ENCODE measurements at regions not wholly inside any gene's neighbourhood (a gene's known extent, or its start where the extent isn't known, plus 50 kb on each side); places are given as distances from the start of the nearest gene placed in this dataset.
"Not testable (repeated sequence)": the region's sequence is repeated elsewhere in the genome, so short reads cannot be mapped to it uniquely, and the experiment has no call there.

- no peak overlapping the region for H3K4me3 ChIP-seq (ENCODE audit: low read depth, low read length)
- TF ChIP-seq CTCF (IDR thresholded peaks at IDR 0.05; ENCODE audit: insufficient read depth, low read depth, low read length) = no peak
- DNase-seq (ENCODE audit: low read depth) = no peak
Observed at GRCh38 chr9:82134010-82134409, 145.4 kb downstream of the SPATA31D1 start.

GRCh38 chr9:82135106-82135505, 146.5 kb downstream of the SPATA31D1 start:
- no peak for TF ChIP-seq CTCF (IDR thresholded peaks at IDR 0.05; ENCODE audit: insufficient read depth, low read depth, low read length)
- no peak overlapping the region for H3K4me3 ChIP-seq (ENCODE audit: low read depth, low read length)
- DNase-seq (ENCODE audit: low read depth) = no peak

- not testable (repeated sequence) for DNase-seq (ENCODE audit: low read depth); H3K4me3 ChIP-seq (ENCODE audit: low read depth, low read length)
Observed at GRCh38 chr9:82138081-82138480, 149.5 kb downstream of the SPATA31D1 start.

GRCh38 chr9:82140471-82140870, 151.9 kb downstream of the SPATA31D1 start:
- no peak overlapping the region for H3K4me3 ChIP-seq (ENCODE audit: low read depth, low read length)
- TF ChIP-seq CTCF (IDR thresholded peaks at IDR 0.05; ENCODE audit: insufficient read depth, low read depth, low read length) = no peak
- no peak for DNase-seq (ENCODE audit: low read depth)

- DNase-seq (ENCODE audit: low read depth) = no peak
- TF ChIP-seq CTCF (IDR thresholded peaks at IDR 0.05; ENCODE audit: insufficient read depth, low read depth, low read length) = no peak
- no peak overlapping the region for H3K4me3 ChIP-seq (ENCODE audit: low read depth, low read length)
Observed at GRCh38 chr9:82144803-82145202, 156.2 kb downstream of the SPATA31D1 start.

GRCh38 chr9:82146677-82147076, 158.1 kb downstream of the SPATA31D1 start:
- TF ChIP-seq CTCF (IDR thresholded peaks at IDR 0.05; ENCODE audit: insufficient read depth, low read depth, low read length) = no peak
- H3K4me3 ChIP-seq (ENCODE audit: low read depth, low read length) = no peak overlapping the region
- DNase-seq (ENCODE audit: low read depth) = no peak

GRCh38 chr9:82147798-82148425, 159.3 kb downstream of the SPATA31D1 start:
- TF ChIP-seq CTCF (IDR thresholded peaks at IDR 0.05; ENCODE audit: insufficient read depth, low read depth, low read length) = no peak
- no peak for DNase-seq (ENCODE audit: low read depth)
- H3K4me3 ChIP-seq (ENCODE audit: low read depth, low read length) = no peak overlapping the region

Measured in fibroblast of villous mesenchyme (primary cell).